Putamen (tissue), 1 donor: ENCODE measurements at regions not wholly inside any gene's neighbourhood (a gene's known extent, or its start where the extent isn't known, plus 50 kb on each side); places are given as distances from the start of the nearest gene placed in this dataset.

Experiments used
- DNase-seq: peaks from one replicate; pipeline ENCODE4 v3.0.0-alpha.2; 2016; ENCODE audit warnings: low spot score

DNA sequence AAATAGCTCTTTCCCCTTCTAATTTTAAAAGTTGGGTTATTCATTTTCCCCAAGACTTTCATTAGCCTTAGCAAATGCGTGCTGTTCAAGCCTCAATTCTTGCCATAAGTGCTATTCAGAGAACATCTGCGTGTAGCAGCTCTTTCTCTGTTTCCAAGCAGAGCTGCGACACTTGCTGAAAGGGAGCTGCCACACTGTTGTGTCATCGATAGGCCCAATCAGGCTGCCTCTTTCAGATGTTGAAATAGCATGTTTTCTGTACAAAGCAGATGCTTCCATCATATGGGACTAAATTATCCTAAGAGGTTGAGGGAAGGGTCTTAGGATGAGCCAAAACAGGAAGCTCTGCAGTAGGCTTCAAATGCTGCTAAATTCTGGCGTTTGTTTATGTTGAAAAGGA lies 220.9 kb upstream of the CDC14C start:
- DNase-seq, result no peak

DNA sequence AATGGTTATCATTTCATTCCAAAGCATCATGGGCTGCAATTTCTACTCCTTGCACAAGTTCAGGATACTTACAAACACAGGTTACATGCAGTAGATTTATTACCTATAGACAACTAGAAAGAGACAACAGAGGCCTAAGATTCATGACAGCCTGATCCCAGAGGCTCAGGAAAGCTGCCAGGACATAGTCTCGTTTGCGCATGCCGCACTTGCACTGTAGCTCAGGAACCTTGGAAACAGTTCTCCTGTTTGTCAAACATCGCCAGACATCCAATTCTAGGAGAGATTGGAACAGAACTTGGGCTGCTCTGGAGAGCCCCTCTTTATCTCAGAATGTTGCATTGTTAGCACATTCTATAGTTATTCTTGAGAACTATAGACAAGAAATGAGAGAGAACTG lies 216.2 kb upstream of the CDC14C start:
- no peak for DNase-seq

DNA sequence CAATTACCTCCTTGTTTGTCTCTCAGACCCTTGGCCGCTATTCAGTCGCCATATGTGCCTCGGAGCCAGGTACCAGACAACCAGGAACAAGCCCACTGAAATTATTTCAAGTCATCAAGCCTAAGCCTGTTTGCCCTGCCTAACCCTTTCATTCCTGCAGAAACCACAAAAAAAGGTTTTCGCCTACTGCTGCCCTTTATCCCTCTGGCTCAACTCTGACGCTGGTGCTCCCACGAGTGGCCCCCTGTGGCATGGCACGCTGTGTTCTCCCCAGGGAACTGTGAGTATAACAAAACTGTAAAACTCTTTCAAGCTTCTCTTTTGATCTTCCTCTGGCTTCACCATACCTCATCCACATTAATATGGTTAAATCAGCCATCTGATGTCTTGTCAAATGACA lies 215.7 kb upstream of the CDC14C start:
- no peak for DNase-seq

DNA sequence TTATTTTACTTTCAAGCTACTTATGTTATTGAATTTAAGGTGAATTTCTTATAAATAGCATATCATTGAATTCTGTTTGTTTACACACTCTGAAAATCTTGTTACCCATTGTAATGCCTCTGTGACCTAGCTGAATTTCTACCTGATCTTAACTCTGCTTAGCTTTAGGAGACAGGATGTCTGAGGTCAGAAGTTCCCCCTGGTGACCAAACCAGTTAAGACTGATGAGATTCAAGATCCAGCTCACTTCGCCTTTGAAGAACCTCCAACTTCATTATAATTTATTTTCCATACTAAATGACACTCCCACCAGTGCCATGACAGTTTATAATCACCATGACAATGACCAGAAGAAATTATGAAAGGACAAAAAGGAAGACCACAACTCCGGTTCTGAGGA lies 213.4 kb upstream of the CDC14C start:
- DNase-seq, result no peak

DNA sequence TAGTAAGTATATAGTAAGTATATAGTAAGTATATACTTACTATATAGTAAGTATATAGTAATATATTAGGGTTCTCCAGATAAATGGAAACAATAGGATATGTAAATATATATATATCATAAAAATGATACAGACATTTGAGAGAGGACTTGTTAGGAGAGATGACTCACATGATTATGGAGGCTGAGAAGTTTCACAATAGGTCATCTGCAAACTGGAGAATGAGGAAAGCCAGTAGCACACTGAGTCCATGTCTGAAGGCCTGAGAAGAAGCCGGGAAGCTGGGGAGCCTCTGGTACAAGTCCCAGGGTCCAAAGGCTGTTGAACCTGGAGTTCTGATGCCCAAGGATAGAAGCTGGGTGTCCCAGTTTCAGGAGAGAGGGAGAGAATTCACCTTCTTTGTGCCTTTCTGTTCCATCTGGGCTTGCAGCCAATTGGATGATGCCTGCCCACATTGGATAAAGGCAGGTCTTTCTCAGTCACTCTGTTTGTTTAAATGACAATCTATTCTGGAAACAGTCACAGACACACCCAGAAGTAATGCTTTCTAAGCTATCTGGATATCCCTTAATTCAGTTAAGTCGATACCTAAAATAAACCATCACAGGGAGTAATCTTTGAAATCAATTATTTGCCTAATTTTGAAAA lies 205.5 kb upstream of the CDC14C start:
- no peak for DNase-seq

DNA sequence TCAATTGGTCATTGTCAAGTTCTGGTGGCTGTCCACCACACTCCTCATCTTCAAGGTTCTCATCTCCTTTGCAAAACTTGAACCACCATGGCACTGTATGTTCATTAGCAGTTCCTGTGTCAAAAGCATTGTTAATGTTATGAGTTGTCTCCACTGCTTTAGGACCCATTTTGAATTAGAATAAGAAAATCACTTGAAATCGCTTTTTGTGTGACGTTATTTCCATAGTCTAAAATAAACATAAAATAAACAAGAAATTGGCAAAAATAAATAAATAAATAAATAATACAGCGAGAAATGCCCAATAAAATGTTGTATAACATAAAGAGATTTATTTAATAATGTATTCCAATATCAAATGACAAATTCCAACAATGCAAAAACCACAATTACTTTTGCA lies 195.5 kb upstream of the CDC14C start:
- no peak for DNase-seq

DNA sequence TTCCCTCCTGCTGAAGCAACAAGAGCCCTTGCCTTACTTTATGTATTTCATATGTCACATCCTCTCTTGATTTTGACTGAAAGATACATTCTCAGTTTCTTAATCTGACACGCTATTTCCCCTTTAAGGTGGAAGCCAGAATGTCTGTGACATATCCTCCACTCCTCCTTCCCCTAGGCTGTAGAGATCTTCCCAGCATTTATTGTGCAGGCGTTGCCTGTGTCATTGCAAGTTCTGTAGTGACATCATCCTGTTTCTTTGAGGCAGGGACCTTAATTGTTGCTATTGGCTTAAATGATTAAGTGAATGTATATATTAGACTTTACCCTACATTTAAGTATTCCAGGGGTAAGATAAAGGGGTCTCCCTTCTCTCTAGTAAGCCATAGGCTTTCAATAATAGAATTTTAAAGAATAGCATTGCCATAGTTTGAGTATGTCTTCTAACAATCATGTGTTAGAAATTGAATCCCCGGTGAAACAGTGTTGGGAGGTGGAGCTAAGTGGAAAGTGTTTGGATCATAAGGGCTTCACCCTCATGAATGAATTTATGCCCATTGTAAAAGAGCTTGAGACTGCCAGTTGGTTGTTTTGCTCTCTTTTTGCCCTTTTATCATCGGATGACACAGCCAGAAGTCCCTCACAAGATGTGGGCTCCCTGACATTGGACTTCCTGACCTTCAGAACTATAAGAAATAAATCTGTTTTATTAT lies 189.5 kb upstream of the CDC14C start:
- no peak for DNase-seq

DNA sequence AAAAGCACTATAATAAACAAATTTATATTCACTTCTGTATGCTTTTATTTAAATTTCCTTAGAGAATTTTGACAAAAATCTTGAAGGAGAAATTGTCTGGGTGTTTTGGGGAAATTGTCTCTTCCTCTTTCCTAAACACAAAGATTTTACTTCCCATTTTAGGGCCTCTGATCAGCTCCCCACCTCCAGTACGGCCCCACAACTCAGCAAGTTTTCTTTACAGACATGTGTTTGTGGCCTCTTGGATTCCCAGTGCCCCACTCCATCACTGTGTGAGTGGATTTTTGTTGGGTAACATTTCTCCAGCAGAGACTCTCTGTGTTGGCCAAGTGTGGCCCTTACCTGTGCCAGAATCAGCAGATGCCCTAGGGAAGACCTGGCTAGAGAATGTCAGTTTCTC lies 182.8 kb upstream of the CDC14C start:
- peak; percentile 11 for DNase-seq

DNA sequence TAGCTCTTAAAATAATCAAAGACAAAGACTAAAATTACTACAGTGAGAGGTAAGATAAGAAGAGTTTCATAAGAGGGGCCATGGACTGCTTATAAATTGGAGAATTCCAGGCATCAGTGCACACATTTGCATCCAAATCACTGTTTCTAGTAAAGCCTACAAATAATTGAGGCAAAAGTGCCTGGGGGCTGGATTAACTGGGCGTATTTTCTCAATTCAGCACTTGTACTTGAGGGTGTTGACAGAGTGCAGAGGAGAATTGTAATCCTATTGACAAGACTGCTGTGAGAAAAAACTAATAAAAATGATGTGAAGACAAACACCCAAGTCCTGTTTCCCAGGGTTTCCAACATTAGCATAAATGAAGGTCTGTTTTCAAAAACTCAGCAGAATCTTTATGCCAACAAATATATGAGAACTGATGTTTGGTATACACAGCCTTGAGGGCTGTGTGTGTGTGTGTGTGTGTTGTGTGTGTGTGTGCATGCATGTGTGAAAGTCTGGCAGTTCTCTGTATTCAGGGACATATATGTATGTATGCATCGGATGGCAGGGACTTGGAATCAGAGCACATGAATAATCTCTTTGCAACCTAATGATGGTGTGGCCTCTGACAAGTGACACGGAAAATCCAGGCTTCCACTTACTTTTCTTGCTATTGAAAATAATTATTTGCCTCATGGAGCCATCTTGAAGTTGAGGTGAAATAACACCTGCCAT lies 182.1 kb upstream of the CDC14C start:
- no peak for DNase-seq

DNA sequence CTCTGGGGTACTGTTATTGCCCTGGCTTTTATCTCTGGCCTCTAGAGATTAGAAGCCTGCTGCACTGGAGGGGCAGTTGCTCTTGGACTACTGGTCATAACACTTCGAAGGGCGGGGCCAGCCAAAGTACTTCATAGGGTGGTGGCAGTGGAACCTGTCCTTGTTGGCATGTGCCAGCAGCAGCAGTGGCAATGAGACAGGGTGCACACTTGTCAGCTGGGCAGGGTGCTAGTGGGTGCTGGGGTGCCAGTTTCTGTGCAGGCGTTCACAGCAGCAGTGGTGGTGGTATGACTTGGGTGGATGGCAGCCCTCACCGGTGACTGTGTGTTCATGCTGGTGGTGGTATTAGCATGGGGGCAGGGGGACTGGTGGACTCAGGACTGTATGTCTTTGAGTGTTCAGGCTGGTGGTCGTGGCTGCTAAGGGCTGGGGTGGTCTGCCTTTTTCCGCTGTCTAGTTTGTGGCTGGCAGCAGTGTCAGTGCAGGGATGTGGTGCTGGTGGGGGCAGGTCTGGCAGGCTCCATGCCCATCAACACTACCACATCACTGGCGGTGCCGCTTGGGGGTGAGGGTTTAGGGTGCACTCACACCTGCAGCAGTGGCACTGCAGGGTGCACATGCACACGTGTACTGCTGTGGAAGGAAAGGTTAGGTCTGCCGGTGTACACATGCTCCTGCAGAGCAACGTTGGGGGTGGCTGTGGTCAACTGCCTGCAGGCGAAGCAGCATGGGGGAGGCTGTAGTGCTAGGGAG lies 176.1 kb upstream of the CDC14C start:
- no peak for DNase-seq

DNA sequence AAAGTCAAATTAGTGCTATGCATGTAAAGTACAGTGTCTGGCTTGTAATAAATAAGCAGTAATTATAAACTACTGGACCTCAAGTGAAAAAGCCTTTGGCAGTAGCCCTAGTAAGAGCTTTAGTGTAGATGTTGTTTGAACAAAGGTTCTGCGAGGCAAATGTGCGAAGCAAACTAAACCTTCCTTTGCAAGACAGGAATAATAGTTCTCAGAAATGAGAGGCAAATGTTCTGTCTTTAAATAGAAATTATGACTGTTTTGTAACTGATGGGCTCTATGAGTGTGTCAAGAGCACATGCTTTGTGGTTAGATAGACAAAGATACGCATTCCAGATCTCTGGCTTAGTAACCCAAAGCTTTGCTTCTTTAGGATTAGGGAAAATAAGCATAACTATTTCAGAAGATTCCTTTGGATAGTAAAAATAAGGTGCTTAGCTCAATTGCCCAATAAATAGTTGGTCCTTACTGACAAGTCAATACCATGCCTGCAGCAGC lies 169.2 kb upstream of the CDC14C start:
- no peak for DNase-seq

DNA sequence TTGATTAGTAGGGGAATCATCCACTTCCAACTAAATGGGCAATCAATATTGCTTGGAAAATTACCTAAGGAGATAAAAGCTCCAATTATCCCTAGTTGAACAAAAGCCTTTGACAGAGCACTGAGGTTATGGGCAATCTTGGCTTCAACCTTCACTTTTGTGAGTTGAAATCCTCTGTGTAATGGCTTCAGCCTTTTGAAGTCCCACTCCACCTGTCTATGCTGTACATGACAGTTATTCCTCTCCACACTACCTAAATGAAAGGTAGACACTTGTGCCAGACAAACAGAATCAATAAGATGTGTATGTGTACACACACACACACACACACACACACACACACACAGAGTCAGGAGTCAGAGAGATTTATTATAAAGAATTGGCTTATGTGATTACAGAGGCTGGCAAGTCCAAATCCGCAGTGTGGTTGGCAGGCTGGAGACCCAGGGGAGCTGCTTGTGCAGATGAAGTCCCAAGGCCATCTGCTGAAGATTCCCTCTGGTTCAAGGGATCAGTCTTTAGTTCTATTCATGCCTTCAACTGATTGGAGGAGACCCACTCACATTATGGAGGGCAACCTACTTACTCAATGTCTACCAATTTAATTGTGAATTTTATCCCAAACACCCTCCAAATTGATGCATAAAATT lies 164.8 kb upstream of the CDC14C start:
- no peak for DNase-seq

DNA sequence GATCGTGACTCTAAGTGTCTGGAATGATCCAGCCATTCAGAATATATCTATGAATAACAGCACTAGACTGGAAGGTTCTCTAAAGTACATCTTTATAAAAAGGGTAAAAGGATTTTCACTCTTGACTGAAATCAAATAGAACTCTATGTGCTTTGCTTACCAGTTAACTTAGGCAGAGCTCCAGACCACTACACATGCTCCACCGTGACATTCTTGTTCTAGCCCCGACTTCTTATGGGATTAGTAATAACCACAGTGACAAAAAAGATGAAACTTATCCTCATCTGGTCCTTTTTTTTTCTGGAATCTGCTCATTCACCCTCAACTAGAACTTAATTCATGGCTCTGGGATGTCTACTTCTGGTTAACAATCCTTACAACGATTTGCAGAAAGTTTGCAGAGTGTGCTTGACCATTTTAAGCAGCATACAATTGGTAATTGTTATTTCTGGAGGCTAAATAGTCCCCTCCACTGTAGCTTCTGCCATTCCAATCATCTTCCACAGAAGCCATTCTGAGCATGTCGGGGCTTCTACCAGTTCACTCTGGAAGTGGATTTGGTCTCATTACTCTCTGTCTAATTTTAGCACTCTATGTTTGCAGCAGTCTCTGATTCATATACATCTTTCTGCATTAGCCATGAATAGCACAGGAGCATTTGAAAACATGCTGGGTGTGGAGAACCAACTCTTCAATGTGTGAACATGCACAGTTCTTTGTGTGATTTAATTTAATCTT lies 163.7 kb upstream of the CDC14C start:
- no peak for DNase-seq

DNA sequence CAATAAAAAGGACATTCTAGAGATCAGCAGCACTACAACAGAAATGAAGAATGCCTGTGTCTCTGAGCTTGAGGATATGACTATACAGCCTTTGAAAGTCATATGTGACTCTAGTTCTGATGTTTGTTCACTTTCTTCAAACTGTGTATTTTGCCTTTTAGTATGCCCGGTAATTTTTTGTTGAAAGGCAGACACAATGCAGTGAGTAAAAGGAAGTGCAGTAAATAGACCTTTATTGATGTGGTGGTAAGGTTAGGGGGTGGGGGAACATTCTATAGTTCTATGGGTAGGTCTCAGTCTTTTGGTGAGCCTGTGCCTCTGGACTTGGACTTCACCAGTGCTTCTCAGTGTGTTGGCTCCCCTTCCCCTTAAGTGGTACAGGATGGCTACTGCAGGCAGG lies 143.5 kb upstream of the CDC14C start:
- no peak for DNase-seq

DNA sequence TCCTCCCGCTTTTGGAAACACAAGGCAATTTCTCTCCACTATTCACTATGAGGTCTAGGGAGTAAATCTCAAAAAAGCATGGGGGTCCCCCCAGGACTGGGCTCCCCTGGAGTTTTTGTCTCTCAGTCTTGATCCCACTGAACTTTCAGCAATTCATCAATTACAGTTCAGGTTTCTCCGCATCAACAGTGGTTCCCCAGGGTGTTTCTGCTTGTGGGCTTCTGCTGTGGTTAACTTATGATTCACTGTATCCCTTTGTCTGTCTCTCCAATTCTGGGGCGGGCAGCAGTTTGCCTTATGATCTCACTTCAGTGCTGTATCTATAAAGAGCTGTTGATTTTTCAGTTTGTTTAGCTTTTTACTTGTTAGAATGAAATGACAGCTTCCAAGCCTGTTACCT lies 142.6 kb upstream of the CDC14C start:
- DNase-seq, result no peak

DNA sequence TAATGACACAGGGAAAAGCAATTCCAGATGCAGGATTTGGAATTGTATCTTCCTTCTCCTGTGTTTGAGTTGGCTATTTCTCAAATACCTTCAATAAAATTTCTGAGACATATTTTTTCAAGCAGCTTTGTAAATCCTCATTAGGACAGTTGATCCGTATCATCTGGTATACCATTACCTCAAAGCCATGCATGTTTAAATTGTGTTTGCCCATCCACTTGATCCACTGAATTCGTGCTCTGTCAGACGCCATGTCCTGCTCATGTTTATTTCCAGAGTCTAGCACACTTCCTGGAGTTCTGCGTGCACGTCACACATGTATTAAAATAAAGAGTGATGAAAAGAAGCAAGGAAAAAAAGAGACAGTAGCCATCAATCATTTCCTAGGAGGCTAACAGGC lies 141.8 kb upstream of the CDC14C start:
- no peak for DNase-seq

DNA sequence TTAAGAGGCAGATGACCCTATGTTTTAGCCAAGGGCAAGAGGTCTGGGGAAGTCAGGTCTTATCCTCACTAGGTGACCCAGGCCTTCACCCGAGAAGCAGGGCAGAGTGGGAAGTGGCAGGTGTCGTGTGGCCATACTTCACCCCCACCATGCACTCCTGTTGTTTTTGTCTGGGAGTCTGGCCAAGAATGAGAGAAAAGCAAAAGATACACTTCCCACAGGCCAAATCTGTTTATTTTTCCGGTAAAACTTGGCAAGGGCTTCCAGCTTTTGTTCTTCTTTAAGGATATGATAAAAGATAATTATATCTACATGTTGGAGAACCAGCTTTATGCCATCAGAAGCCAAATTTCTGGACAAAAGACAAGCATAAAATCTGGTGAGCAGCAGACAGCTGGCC lies 137.4 kb upstream of the CDC14C start:
- DNase-seq, result no peak

DNA sequence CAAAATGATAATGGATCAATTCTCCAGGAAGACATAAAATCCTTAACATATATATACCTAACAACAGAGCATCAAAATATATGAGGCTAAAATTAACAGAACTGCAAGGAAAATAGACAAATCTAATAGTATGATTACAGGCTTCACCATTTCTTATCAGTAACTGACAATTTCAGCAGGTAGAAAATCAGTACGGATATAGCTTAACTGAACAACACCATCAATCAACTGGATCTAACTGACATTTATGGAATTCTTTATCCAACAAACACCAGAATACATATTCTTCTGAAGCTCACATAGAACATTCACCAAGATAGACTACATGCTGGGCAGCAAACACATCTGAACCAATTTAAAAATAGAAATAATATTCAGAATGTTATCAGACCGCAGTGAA lies 121.1 kb upstream of the CDC14C start:
- DNase-seq, result no peak

DNA sequence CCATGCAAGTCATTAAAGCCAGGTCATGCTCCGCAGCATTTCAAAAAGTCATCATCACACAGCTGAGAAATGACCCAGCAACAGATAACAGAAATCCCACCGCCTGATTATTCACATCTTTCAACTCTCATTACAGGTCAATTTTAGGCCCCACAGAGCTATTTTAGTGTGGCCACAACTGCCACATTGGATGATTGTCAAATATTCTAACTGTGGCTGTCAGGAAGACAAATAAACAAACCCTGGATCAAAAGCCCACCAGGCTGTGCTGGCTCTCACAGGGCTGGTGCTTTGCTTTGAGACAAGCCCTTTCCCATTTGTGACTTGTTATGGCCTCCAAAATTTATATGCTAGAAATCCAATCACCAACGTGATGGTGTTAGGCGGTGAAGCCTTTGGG lies 117.6 kb upstream of the CDC14C start:
- DNase-seq, result no peak

DNA sequence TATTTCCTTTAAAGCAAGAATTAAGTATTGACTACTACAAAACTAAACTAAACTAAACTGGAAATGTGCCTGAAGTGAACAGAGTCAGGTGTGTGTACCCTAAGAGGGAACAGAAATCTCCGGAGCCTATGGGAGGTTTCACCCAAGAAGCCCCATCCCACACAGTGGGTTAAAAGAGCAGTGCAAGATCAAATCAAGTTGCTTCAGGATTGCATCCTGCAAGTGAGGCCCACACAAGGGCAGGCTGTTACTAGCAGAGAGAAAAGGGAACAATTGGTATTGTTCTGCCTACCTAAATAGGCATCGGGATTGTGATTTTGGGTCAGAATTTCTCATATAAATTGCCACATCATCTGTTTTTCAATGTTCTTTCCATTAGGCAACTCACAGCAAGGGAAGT lies 113.3 kb upstream of the CDC14C start:
- DNase-seq, result no peak

DNA sequence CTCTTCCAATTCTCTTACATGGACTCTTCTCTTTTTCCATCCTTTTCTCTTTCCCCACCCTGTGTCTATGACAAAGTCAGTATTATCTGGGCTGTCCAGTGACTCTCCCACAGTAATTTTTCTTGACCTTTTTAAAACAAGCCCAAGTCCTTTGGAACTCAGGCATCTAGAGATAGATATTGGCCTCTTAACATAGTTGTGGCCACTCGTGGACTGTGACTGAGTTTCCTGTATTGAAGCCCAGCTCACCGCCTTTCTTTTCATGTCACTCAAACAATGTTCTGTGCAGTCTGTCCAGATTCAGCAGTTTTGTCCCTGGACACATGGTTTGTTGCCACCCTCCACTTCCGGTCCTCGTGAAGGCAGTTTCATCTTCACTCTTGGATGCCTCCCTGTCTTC lies 110.9 kb upstream of the CDC14C start:
- DNase-seq, result no peak
